Liver (tissue), 3 donors: ENCODE measurements at regions not wholly inside any gene's neighbourhood (a gene's known extent, or its start where the extent isn't known, plus 50 kb on each side); places are given as distances from the start of the nearest gene placed in this dataset.

Experiments used
- FOXA1 ChIP-seq: IDR thresholded peaks from 2 replicates; pipeline ENCODE4 v1.6.1; 2016; ENCODE audit warnings: antibody characterized with exemption
- GABPA ChIP-seq, 2 donors: IDR thresholded peaks in 1 of 2; conservative IDR thresholded peaks in 1 of 2; 2 replicates each; pipeline ENCODE4 v1.6.1; 2016; ENCODE audit warnings: antibody characterized with exemption in 2 of 2, mild to moderate bottlenecking in 1 of 2, moderate library complexity in 1 of 2
- JUND ChIP-seq, 2 donors: IDR thresholded peaks; 2 replicates each; pipeline ENCODE4 v1.6.1; 2016; ENCODE audit warnings: antibody characterized with exemption in 2 of 2
- RAD21 ChIP-seq, 2 donors: IDR thresholded peaks; 2 replicates each; pipeline ENCODE4 v1.6.1; 2016; ENCODE audit warnings: antibody characterized with exemption in 2 of 2, mild to moderate bottlenecking in 2 of 2
- RXRA ChIP-seq, 2 donors: IDR thresholded peaks; 2 replicates each; pipeline ENCODE4 v1.6.1; 2017 to 2018; ENCODE audit warnings: antibody characterized with exemption in 2 of 2, mild to moderate bottlenecking in 1 of 2
- SP1 ChIP-seq: IDR thresholded peaks from 2 replicates; pipeline ENCODE4 v1.6.1; 2018; ENCODE audit warnings: antibody characterized with exemption, mild to moderate bottlenecking
- TAF1 ChIP-seq: conservative IDR thresholded peaks from 2 replicates; pipeline ENCODE4 v1.6.1; 2016; ENCODE audit warnings: antibody characterized with exemption, mild to moderate bottlenecking
- YY1 ChIP-seq: IDR thresholded peaks from 2 replicates; pipeline ENCODE4 v1.6.1; 2016; ENCODE audit warnings: antibody characterized with exemption, mild to moderate bottlenecking
- ZBTB33 ChIP-seq: IDR thresholded peaks from 2 replicates; pipeline ENCODE4 v1.6.1; 2016; ENCODE audit warnings: antibody characterized with exemption
- TF ChIP-seq, protein P1 (sequence below): fragments of 150-350 bp; IDR thresholded peaks from 2 replicates; pipeline ENCODE4 v1.5.1; 2017; ENCODE audit warnings: improper control_type of control experiment, low read depth, low read length; ENCODE audit not compliant: missing input control
- TF ChIP-seq, protein P2 (sequence below): IDR thresholded peaks from 2 replicates; pipeline ENCODE4 v1.6.1; 2016; ENCODE audit warnings: antibody characterized with exemption
- TF ChIP-seq, protein P3 (sequence below): IDR thresholded peaks from 2 replicates; pipeline ENCODE4 v1.6.1; 2016; ENCODE audit warnings: antibody characterized with exemption, mild to moderate bottlenecking
- donor health status: healthy.
- donor health status: healthy.

DNA sequence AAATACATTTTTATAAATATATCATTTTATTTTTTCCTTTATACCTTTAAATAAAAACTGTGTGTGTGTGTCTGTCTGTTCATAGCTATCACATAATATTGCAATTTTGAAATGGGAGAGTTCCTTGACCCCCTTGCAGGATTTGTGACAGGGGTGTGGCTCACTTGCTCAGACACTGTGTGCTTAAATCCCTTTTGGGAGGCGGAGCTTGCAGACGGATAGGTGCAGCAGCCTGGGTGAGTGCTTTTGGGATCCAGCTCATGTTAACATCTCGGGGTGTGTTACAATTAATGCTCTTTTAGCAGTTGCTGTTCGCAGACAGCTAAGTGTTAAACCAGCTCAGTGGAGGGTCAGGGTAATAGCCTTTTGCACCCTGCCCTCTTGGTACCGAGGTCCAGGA lies 459.8 kb downstream of the IPMK start:
- TF ChIP-seq, protein P1, sequence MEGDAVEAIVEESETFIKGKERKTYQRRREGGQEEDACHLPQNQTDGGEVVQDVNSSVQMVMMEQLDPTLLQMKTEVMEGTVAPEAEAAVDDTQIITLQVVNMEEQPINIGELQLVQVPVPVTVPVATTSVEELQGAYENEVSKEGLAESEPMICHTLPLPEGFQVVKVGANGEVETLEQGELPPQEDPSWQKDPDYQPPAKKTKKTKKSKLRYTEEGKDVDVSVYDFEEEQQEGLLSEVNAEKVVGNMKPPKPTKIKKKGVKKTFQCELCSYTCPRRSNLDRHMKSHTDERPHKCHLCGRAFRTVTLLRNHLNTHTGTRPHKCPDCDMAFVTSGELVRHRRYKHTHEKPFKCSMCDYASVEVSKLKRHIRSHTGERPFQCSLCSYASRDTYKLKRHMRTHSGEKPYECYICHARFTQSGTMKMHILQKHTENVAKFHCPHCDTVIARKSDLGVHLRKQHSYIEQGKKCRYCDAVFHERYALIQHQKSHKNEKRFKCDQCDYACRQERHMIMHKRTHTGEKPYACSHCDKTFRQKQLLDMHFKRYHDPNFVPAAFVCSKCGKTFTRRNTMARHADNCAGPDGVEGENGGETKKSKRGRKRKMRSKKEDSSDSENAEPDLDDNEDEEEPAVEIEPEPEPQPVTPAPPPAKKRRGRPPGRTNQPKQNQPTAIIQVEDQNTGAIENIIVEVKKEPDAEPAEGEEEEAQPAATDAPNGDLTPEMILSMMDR: no peak
- TF ChIP-seq RXRA (IDR thresholded peaks at IDR 0.05): no peak
- TF ChIP-seq, protein P2, sequence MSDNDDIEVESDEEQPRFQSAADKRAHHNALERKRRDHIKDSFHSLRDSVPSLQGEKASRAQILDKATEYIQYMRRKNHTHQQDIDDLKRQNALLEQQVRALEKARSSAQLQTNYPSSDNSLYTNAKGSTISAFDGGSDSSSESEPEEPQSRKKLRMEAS: no peak
- TF ChIP-seq, protein P3, sequence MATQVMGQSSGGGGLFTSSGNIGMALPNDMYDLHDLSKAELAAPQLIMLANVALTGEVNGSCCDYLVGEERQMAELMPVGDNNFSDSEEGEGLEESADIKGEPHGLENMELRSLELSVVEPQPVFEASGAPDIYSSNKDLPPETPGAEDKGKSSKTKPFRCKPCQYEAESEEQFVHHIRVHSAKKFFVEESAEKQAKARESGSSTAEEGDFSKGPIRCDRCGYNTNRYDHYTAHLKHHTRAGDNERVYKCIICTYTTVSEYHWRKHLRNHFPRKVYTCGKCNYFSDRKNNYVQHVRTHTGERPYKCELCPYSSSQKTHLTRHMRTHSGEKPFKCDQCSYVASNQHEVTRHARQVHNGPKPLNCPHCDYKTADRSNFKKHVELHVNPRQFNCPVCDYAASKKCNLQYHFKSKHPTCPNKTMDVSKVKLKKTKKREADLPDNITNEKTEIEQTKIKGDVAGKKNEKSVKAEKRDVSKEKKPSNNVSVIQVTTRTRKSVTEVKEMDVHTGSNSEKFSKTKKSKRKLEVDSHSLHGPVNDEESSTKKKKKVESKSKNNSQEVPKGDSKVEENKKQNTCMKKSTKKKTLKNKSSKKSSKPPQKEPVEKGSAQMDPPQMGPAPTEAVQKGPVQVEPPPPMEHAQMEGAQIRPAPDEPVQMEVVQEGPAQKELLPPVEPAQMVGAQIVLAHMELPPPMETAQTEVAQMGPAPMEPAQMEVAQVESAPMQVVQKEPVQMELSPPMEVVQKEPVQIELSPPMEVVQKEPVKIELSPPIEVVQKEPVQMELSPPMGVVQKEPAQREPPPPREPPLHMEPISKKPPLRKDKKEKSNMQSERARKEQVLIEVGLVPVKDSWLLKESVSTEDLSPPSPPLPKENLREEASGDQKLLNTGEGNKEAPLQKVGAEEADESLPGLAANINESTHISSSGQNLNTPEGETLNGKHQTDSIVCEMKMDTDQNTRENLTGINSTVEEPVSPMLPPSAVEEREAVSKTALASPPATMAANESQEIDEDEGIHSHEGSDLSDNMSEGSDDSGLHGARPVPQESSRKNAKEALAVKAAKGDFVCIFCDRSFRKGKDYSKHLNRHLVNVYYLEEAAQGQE: no peak
- TF ChIP-seq SP1: no peak
- TF ChIP-seq YY1: no peak
- no peak for TF ChIP-seq FOXA1
- TF ChIP-seq RAD21 (IDR thresholded peaks at IDR 0.05): no peak
- TF ChIP-seq ZBTB33: no peak
- TF ChIP-seq GABPA (IDR thresholded peaks at IDR 0.05 in 1 of 2, conservative IDR thresholded peaks at IDR 0.05 in 1 of 2): no peak
- no peak for TF ChIP-seq TAF1
- TF ChIP-seq JUND (IDR thresholded peaks at IDR 0.05): no peak
